Thyroid gland (tissue), 4 donors: ENCODE measurements at regions not wholly inside any gene's neighbourhood (a gene's known extent, or its start where the extent isn't known, plus 50 kb on each side); places are given as distances from the start of the nearest gene placed in this dataset.

Experiments used
- CTCF ChIP-seq, 6 experiments: fragments of 200-600 bp in 3 of 6; fragments of 450-650 bp in 3 of 6; sonication (generic) in 3 of 6; IDR thresholded peaks; one replicate each; pipeline ENCODE4 v1.5.1; 2016 to 2019; ENCODE audit warnings: antibody characterized with exemption in 6 of 6, mild to moderate bottlenecking in 2 of 6, inconsistent platforms in 1 of 6, moderate library complexity in 1 of 6
- POLR2A ChIP-seq, 2 donors: fragments of 450-650 bp; IDR thresholded peaks; one replicate each; pipeline ENCODE4 v1.6.1; 2017; ENCODE audit warnings: antibody characterized with exemption in 2 of 2, mild to moderate bottlenecking in 2 of 2, moderate library complexity in 1 of 2

GRCh38 chr4:3649491-3649890 is 116.7 kb upstream of the ADRA2C start:
- TF ChIP-seq CTCF (IDR thresholded peaks at IDR 0.05) (no peak), POLR2A (IDR thresholded peaks at IDR 0.05) (no peak)
